T-cell (primary cell): ENCODE measurements at regions not wholly inside any gene's neighbourhood (a gene's known extent, or its start where the extent isn't known, plus 50 kb on each side); places are given as distances from the start of the nearest gene placed in this dataset.

ENCODE experiments used
- ATAC-seq, 4 experiments: fragments of 200-7000 bp in 3 of 4; fragments of 150-1000 bp in 1 of 4; cut with Tn5 transposase; replicated peaks in 1 of 4; 1 replicate in 3 of 4; 2 replicates in 1 of 4; pipeline ENCODE4 v1.10.0; 2021; ENCODE audit warnings: moderate library complexity in 3 of 4, mild to moderate bottlenecking in 2 of 4, moderate number of reproducible peaks in 1 of 4
- CTCF ChIA-PET, 2 donors: fragments of 300-600 bp; sonication (Branson Sonifier 250); formaldehyde crosslinking; loops; one replicate each; lab custom pipeline; 2022; ENCODE audit warnings: antibody characterized with exemption in 2 of 2; lab: Charles Lee
- POLR2A ChIA-PET, 2 donors: fragments of 300-600 bp; sonication (Branson Sonifier 250); formaldehyde crosslinking; loops; one replicate each; lab custom pipeline; 2022; ENCODE audit warnings: antibody characterized with exemption in 2 of 2; lab: Charles Lee
- DNase-seq, 35 experiments: peaks; one replicate each; pipeline versions ENCODE4 v3.0.0 to v3.0.0-alpha.2; 2013 to 2023
- H3K27ac ChIP-seq: one replicate; pipeline ENCODE4 v1.5.1; 2013; ENCODE audit warnings: low read length
- H3K27me3 ChIP-seq, 2 experiments: replicated peaks in 1 of 2; 1 replicate in 1 of 2; 2 replicates in 1 of 2; pipeline versions ENCODE4 v1.6.1 to v1.7.0; 2013; ENCODE audit warnings: low read length in 1 of 2, mixed read lengths in 1 of 2; ENCODE audit not compliant: control insufficient read depth in 2 of 2, insufficient read depth in 2 of 2; ENCODE audit errors: extremely low read depth in 1 of 2
- H3K36me3 ChIP-seq, 2 donors: 1 replicate in 1 of 2; 2 replicates in 1 of 2; pipeline versions ENCODE4 v1.6.1 to v1.7.0; 2013; ENCODE audit warnings: low read length in 1 of 2; ENCODE audit not compliant: control insufficient read depth in 2 of 2, insufficient read depth in 1 of 2; ENCODE audit errors: extremely low read depth in 1 of 2
- H3K4me1 ChIP-seq, 2 experiments: 1 replicate in 1 of 2; 2 replicates in 1 of 2; pipeline versions ENCODE4 v1.6.1 to v1.7.0; 2013; ENCODE audit warnings: low read length in 2 of 2, mixed read lengths in 1 of 2; ENCODE audit not compliant: insufficient read depth in 2 of 2, control insufficient read depth in 1 of 2; ENCODE audit errors: extremely low read depth in 1 of 2
- H3K4me3 ChIP-seq, 2 donors: 1 replicate in 1 of 2; 2 replicates in 1 of 2; pipeline versions ENCODE4 v1.5.1 to v1.7.0; 2013; ENCODE audit warnings: mild to moderate bottlenecking in 2 of 2, low read length in 1 of 2, moderate library complexity in 1 of 2; ENCODE audit not compliant: control insufficient read depth in 1 of 2; ENCODE audit errors: extremely low read depth in 1 of 2
- H3K9me3 ChIP-seq: 2 replicates; pipeline ENCODE4 v1.7.0; 2013
- H3K27ac Mint-ChIP-seq, 2 donors: one replicate each; pipeline ENCODE4 v1.8.0; 2020 to 2021; ENCODE audit warnings: mild to moderate bottlenecking in 2 of 2, mixed read lengths in 2 of 2
- H3K27me3 Mint-ChIP-seq, 2 donors: one replicate each; pipeline ENCODE4 v1.8.0; 2021 to 2022; ENCODE audit warnings: mixed read lengths in 2 of 2
- H3K36me3 Mint-ChIP-seq: one replicate; pipeline ENCODE4 v1.8.0; 2021; ENCODE audit warnings: mixed read lengths
- H3K4me1 Mint-ChIP-seq, 3 donors: one replicate each; pipeline ENCODE4 v1.8.0; 2020 to 2022; ENCODE audit warnings: mixed read lengths in 3 of 3, mild to moderate bottlenecking in 1 of 3
- H3K4me3 Mint-ChIP-seq, 3 donors: one replicate each; pipeline ENCODE4 v1.8.0; 2020 to 2022; ENCODE audit warnings: mild to moderate bottlenecking in 3 of 3, mixed read lengths in 3 of 3, moderate library complexity in 3 of 3
- H3K9me3 Mint-ChIP-seq, 3 donors: one replicate each; pipeline ENCODE4 v1.8.0; 2020 to 2022; ENCODE audit warnings: mixed read lengths in 3 of 3
- WGBS: methylation state at CpG from one replicate; pipeline ENCODE4 v1.1.5; 2013; ENCODE audit warnings: missing lambda C conversion rate; ENCODE audit not compliant: insufficient coverage; 5-methylcytosine and 5-hydroxymethylcytosine counted together

DNA sequence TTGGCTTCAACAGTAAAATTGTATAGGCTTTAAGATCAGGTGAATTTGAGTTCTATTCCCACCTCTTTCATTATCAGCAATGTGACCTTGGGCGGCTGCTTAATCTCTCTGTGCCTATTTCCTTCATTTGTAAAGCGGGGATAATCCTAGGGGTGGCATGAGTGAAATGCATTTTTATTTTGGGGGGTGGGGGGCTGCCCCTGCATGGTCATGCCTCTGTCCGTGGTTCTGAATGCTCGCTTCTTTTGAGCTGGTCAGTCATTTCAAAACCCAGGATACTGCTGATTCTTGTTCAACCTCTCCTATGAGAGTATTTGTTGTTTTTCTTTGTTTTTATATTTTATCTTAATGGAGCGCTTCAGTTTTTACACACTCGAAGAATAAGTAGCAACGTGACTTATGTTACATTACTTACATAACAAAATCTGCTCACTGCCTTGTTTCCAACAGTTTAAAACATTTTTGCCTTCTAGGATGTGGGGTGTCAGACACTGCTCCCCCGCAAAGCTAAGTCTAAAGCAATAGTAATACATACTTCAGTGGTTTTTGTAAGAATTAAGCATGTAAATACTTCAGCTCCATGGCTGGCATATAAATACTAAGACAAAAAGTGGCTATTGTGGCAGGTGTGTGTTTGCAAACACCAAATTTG, 152.6 kb upstream of the PELI1 start:
- no peak overlapping the region for H3K4me3 Mint-ChIP-seq
- H3K4me3 ChIP-seq = no peak overlapping the region
- peaks cover 9 to 17% (median 11%) of the 10 kb centered on the region in 3 donors for H3K4me1 Mint-ChIP-seq
- no CpG with 5 or more reads among the region's 8 CpGs for WGBS
- ATAC-seq (no peak), DNase-seq (no peak)
- H3K36me3 ChIP-seq = no peaks in the 10 kb centered on the region
- no peak overlapping the region for H3K27ac ChIP-seq
- POLR2A ChIA-PET = no interaction called here
- no peak overlapping the region for H3K27ac Mint-ChIP-seq
- H3K36me3 Mint-ChIP-seq = no peaks in the 10 kb centered on the region
- no peaks in the 10 kb centered on the region for H3K9me3 Mint-ChIP-seq
- no peaks in the 10 kb centered on the region for H3K27me3 ChIP-seq
- CTCF ChIA-PET = interaction anchor here in 1 of 2 donors (0.8 kb wide), 1 partner anchor 85 kb away, joined by 3 read pairs; no protein-coding TSS in a partner anchor
- no peaks in the 10 kb centered on the region for H3K9me3 ChIP-seq
- peaks cover 0 to 4% of the 10 kb centered on the region in 2 donors for H3K27me3 Mint-ChIP-seq
- no peaks in the 10 kb centered on the region for H3K4me1 ChIP-seq

DNA sequence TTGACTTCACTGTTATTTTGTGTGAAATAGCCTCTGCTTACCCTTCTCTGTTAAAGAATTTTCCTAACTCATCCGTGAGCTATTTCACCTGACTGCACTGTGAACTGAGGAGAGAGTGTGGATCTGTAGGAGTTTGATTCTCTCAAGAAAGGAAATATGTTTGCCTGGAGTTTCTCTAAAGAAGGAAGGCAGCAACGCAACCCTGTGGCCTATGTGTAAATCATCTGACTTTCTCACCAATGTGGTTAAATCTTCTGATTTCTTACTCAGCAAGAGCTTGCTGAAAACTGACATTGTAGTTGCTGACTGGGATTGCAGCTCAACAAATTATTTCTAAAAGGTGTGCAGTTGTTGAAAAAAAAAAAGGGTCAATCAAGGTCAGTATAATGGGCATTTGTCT, 153.9 kb upstream of the PELI1 start:
- H3K9me3 ChIP-seq = no peaks in the 10 kb centered on the region
- CTCF ChIA-PET = interaction anchor here in 1 of 2 donors (0.6 kb wide), 1 partner anchor 33 kb away, joined by 3 read pairs; no protein-coding TSS in a partner anchor

DNA sequence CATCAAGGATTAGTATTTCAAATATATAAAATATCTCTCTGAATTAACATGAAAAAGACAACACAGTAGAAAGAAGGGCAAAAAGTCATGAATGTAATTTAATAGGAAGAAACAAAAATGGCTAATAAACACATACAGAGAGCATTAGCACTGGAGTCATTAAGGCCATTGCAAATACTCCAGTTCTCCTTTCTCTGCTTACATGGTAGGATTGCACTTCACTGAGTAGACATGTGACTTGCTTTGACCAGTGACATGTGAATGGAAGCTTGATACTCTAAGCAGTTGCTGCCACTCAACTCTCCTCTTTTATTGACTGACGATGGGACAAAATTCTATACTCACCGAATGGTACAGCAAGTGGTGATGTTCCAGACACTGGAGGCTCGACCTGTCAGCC, 153.9 kb upstream of the LGALSL start:
- CTCF ChIA-PET = no interaction called here

More for the DNA sequence above, 153.9 kb upstream of the PELI1 start:
- POLR2A ChIA-PET = no interaction called here
- Mint-ChIP-seq H3K36me3 (no peaks in the 10 kb centered on the region), H3K27me3 (peaks cover 0 to 4% of the 10 kb centered on the region in 2 donors), H3K4me3 (no peak overlapping the region), H3K9me3 (no peaks in the 10 kb centered on the region), H3K4me1 (peaks cover 9 to 17% (median 11%) of the 10 kb centered on the region in 3 donors), H3K27ac (no peak overlapping the region)
- DNase-seq (no peak), ATAC-seq (no peak)
- 20% methylated on average over 1 of the region's 2 CpGs for WGBS
- no peaks in the 10 kb centered on the region for H3K27me3 ChIP-seq
- H3K4me3 ChIP-seq = no peak overlapping the region
- H3K27ac ChIP-seq = no peak overlapping the region
- no peaks in the 10 kb centered on the region for H3K4me1 ChIP-seq
- no peaks in the 10 kb centered on the region for H3K36me3 ChIP-seq

DNA sequence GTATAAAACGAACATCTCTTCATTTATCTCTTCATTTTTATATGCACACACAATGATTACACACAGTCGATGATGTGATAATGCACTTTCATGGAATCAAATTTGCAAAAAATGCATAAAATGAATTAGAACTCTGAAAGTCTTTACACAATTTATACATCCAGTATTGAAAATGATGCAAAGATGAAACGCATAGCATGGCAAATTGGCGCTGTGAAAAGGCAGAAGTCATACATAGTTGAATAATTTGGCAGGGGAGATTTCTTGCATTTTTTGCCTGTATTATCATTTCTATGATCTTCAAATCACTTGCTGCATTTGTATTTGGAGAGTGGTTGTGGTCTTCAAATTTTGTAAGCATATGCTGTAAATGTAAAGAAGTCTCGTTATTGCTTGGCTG, 150.7 kb upstream of the LGALSL start:
- POLR2A ChIA-PET = interaction anchor here in 1 of 2 donors (0.6 kb wide), 1 partner anchor 332 kb away, joined by 3 read pairs; no protein-coding TSS in a partner anchor
- Histone ChIP-seq H3K27ac (no peak overlapping the region), H3K4me3 (no peak overlapping the region), H3K4me1 (no peaks in the 10 kb centered on the region), H3K27me3 (no peaks in the 10 kb centered on the region), H3K36me3 (no peaks in the 10 kb centered on the region), H3K9me3 (no peaks in the 10 kb centered on the region)
- Mint-ChIP-seq H3K9me3 (peaks cover 0 to 9% (median 4%) of the 10 kb centered on the region in 3 donors), H3K4me3 (no peak overlapping the region), H3K36me3 (peaks cover 6% of the 10 kb centered on the region), H3K27me3 (peaks cover 0 to 1% of the 10 kb centered on the region in 2 donors), H3K27ac (no peak overlapping the region), H3K4me1 (peaks cover 0 to under 1% (median 0%) of the 10 kb centered on the region in 3 donors)
- ATAC-seq (no peak), DNase-seq (no peak)
- CTCF ChIA-PET = no interaction called here
- 100% methylated on average over 1 of the region's 5 CpGs for WGBS

More for the DNA sequence above, 153.9 kb upstream of the LGALSL start:
- Histone ChIP-seq H3K9me3 (no peaks in the 10 kb centered on the region), H3K4me1 (no peaks in the 10 kb centered on the region), H3K27ac (no peak overlapping the region), H3K27me3 (no peaks in the 10 kb centered on the region), H3K36me3 (no peaks in the 10 kb centered on the region), H3K4me3 (no peak overlapping the region)
- Mint-ChIP-seq H3K27me3 (peaks cover 0 to 4% of the 10 kb centered on the region in 2 donors), H3K4me1 (peaks cover 9 to 17% (median 11%) of the 10 kb centered on the region in 3 donors), H3K4me3 (no peak overlapping the region), H3K27ac (no peak overlapping the region), H3K9me3 (peaks cover 0 to under 1% (median 0%) of the 10 kb centered on the region in 3 donors), H3K36me3 (no peaks in the 10 kb centered on the region)
- ATAC-seq (no peak), DNase-seq (no peak)
- no CpG with 5 or more reads among the region's 3 CpGs for WGBS
- POLR2A ChIA-PET = no interaction called here

DNA sequence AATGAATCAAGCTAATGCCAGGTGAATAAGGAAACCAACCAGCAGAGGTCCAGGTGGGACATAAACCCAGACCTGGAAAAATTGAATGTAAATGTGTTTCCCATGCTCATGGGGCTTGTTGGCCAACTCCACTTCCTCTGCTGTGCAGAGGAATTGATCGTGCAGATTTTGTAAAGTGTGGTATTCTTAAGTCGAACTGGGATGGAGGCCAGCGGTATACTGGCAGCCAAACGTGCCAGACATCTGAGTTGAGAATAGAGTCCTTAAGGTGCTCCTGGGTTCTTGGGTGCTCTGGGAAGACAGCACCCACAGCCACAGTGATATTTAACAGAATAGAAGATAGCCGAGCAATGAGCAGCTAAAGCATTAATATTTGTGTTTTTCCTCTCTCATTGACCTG, 146.5 kb upstream of the LGALSL start:
- no peaks in the 10 kb centered on the region for H3K4me1 Mint-ChIP-seq
- no peak overlapping the region for H3K27ac ChIP-seq
- no peaks in the 10 kb centered on the region for H3K36me3 ChIP-seq
- WGBS = 95% methylated on average over 4 of the region's 5 CpGs
- no peaks in the 10 kb centered on the region for H3K27me3 Mint-ChIP-seq
- no peaks in the 10 kb centered on the region for H3K9me3 ChIP-seq
- ChIA-PET CTCF (no interaction called here), POLR2A (interaction anchor here in 1 of 2 donors (0.6 kb wide), 1 partner anchor 208 kb away, joined by 3 read pairs; no protein-coding TSS in a partner anchor)
- no peak for DNase-seq
- peaks cover 0 to 9% (median 4%) of the 10 kb centered on the region in 3 donors for H3K9me3 Mint-ChIP-seq
- no peak overlapping the region for H3K27ac Mint-ChIP-seq
- no peaks in the 10 kb centered on the region for H3K4me1 ChIP-seq
- H3K4me3 Mint-ChIP-seq = no peak overlapping the region
- H3K36me3 Mint-ChIP-seq = peaks cover 6% of the 10 kb centered on the region
- no peaks in the 10 kb centered on the region for H3K27me3 ChIP-seq
- no peak for ATAC-seq
- no peak overlapping the region for H3K4me3 ChIP-seq

DNA sequence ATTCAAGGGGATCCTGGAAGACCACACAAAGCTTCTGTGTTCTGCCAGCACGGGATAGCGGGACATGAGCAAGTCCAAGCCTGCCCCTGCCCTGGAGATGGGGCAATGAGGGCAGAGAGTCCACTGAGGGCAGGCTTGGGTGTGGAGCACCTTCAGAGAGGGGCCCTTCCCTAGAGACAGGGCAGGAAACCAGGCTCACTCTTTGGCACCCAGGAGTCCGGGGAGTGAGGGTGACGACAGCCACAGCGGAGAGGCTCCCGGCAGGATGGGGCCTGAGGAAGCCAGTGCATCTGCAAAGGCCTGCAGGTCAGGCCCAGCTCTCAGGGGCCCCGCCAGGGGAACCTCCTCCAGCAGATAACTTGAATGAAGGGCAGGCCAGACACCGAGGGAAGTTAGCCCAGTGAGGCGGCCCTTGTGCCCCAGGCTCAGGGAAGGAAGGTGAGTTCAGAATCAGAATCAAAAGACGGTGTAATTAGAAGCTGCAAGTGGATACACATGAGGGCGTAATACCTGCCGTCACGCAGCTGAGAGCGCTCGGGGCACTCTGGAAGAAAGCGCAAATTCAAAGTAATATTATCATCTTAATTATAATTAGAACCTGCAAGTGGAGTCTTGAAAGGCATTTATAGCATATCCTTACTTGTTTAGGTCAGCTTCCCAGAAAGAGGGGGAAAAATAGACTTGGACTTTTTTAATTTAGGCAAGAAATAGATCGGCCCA, 142.6 kb upstream of the LGALSL start:
- no peak for ATAC-seq
- no peaks in the 10 kb centered on the region for H3K9me3 Mint-ChIP-seq
- ChIA-PET POLR2A (interaction anchor here in 1 of 2 donors (0.6 kb wide), 1 partner anchor 298 kb away, joined by 3 read pairs; no protein-coding TSS in a partner anchor), CTCF (interaction anchor here (1.0 to 2.0 kb wide), 3 partner anchors 17 to 212 kb away, joined by 3 to 7 read pairs (median 6); no protein-coding TSS in a partner anchor)
- H3K4me1 Mint-ChIP-seq = no peaks in the 10 kb centered on the region
- H3K4me1 ChIP-seq = no peaks in the 10 kb centered on the region
- no peak overlapping the region for H3K4me3 Mint-ChIP-seq
- H3K36me3 Mint-ChIP-seq = no peaks in the 10 kb centered on the region
- no peak for DNase-seq
- no peak overlapping the region for H3K27ac Mint-ChIP-seq
- H3K4me3 ChIP-seq = no peak overlapping the region
- no peak overlapping the region for H3K27ac ChIP-seq
- no peaks in the 10 kb centered on the region for H3K36me3 ChIP-seq
- H3K27me3 Mint-ChIP-seq = no peaks in the 10 kb centered on the region
- H3K27me3 ChIP-seq = no peaks in the 10 kb centered on the region
- H3K9me3 ChIP-seq = no peaks in the 10 kb centered on the region
- WGBS = 94% methylated on average over 10 of the region's 17 CpGs
